ENCODE measurements at regions not wholly inside any gene's neighbourhood (a gene's known extent, or its start where the extent isn't known, plus 50 kb on each side); places are given as distances from the start of the nearest gene placed in this dataset.

DNA sequence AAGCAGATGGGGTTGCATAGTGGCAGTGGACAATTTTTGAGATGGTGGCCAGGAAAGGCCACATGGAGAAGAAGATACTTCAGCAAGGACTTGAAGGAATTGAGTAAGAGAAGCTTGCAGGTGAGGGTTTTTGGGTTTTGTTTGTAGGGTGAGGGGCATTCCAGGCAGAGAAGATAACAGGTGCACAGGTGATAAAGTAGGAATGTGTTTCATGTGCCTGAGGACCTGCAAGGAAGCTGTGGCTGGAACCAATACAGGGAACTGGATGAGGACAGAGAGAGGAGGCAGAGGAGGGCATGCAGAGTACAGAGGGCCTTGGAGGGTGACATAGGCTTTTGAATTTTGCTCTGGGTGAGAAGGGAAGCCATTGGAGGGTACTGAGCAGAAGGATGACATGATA lies 314.5 kb downstream of the KLF12 start (continued):
- TF ChIP-seq, protein P1, sequence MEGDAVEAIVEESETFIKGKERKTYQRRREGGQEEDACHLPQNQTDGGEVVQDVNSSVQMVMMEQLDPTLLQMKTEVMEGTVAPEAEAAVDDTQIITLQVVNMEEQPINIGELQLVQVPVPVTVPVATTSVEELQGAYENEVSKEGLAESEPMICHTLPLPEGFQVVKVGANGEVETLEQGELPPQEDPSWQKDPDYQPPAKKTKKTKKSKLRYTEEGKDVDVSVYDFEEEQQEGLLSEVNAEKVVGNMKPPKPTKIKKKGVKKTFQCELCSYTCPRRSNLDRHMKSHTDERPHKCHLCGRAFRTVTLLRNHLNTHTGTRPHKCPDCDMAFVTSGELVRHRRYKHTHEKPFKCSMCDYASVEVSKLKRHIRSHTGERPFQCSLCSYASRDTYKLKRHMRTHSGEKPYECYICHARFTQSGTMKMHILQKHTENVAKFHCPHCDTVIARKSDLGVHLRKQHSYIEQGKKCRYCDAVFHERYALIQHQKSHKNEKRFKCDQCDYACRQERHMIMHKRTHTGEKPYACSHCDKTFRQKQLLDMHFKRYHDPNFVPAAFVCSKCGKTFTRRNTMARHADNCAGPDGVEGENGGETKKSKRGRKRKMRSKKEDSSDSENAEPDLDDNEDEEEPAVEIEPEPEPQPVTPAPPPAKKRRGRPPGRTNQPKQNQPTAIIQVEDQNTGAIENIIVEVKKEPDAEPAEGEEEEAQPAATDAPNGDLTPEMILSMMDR (IDR thresholded peaks at IDR 0.05 in 2 of 3, conservative IDR thresholded peaks at IDR 0.05 in 1 of 3; ENCODE audit: borderline replicate concordance in 1 of 3, insufficient read depth in 1 of 3, low read depth in 2 of 3, low read length in 2 of 3): no peak
- TF ChIP-seq ELF1 (IDR thresholded peaks at IDR 0.05; ENCODE audit: borderline replicate concordance, low read depth) (no peak), FOSL1 (IDR thresholded peaks at IDR 0.05; ENCODE audit: low read depth) (no peak), YY1 (IDR thresholded peaks at IDR 0.05; ENCODE audit: extremely low read depth, insufficient replicate concordance, low read depth, low read length) (no peak), ZFX (IDR thresholded peaks at IDR 0.05) (no peak), ZNF274 (IDR thresholded peaks at IDR 0.05; ENCODE audit: low read depth, low read length) (no peak), CEBPB (IDR thresholded peaks at IDR 0.05; ENCODE audit: low read depth) (no peak)
- TF ChIP-seq, protein P2, sequence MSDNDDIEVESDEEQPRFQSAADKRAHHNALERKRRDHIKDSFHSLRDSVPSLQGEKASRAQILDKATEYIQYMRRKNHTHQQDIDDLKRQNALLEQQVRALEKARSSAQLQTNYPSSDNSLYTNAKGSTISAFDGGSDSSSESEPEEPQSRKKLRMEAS (IDR thresholded peaks at IDR 0.05): no peak
- TF ChIP-seq, protein P3, sequence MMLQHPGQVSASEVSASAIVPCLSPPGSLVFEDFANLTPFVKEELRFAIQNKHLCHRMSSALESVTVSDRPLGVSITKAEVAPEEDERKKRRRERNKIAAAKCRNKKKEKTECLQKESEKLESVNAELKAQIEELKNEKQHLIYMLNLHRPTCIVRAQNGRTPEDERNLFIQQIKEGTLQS (IDR thresholded peaks at IDR 0.05): no peak

DNA sequence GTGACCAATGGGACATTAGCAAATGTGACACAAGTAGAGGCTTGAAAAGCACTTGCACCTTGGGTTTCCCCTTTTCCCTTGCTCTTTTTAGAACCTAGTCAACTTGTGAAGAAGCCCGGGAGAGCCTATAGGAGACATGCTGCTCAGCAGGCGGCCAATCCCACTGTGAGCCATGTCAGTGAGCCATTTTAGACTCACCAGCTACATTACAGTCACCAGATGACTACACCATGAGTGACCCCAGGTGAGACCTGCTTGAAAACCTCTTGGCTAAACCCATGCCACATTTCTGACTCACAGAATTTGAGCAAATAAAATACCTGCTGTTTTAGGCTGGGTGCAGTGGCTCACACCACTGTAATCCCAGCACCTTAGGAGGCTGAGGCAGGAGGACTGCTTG lies 317.5 kb downstream of the KLF12 start:
- peak; percentile 2 for DNase-seq (ENCODE audit: low read depth, low spot score)
- Histone ChIP-seq H3K9me2 (ENCODE audit: insufficient read depth) (no peaks in the 10 kb centered on the region), H3K9ac (ENCODE audit: low read length) (no peak overlapping the region), H2AFZ (ENCODE audit: low read depth, low read length, poor library complexity, severe bottlenecking) (no peak overlapping the region), H3K36me3 (ENCODE audit: control insufficient read depth in 1 of 2, insufficient read depth in 2 of 2, low read length in 2 of 2) (no peaks in the 10 kb centered on the region), H3K4me3 (replicated peaks in 1 of 2; ENCODE audit: low read depth in 1 of 2, low read length in 2 of 2) (no peak overlapping the region), H3K79me2 (ENCODE audit: insufficient read depth, low read length) (no peaks in the 10 kb centered on the region), H4K20me1 (ENCODE audit: insufficient read depth) (no peaks in the 10 kb centered on the region; the same call in 1 of the 2 replicates), H3K4me1 (ENCODE audit: control insufficient read depth in 1 of 2, insufficient read depth in 2 of 2, low read length in 2 of 2) (peaks cover 0 to 5% of the 10 kb centered on the region in 2 experiments; a peak in 1 of 4 replicates), H3K27me3 (ENCODE audit: insufficient read depth, low read length) (no peaks in the 10 kb centered on the region), H3K4me2 (ENCODE audit: low read length) (no peak overlapping the region), H3K9me3 (ENCODE audit: control insufficient read depth in 1 of 2, insufficient read depth in 1 of 2, low read depth in 1 of 2, low read length in 2 of 2) (no peaks in the 10 kb centered on the region), H3K27ac (ENCODE audit: low read depth, low read length) (no peak overlapping the region)
- no peak for ATAC-seq
- intact Hi-C loops (cut with micrococcal nuclease): no loop called here
- ChIA-PET RAD21 (ENCODE audit: low non-redundant PET in 1 of 2, low total read pairs in 2 of 2, uncharacterized antibody in 2 of 2, unreplicated experiment in 2 of 2) (no interaction called here), CTCF (no interaction called here), POLR2A (no interaction called here)
- no TSS peak for BruUV-seq (replicated peaks)
- TF ChIP-seq CBX3 (IDR thresholded peaks at IDR 0.05; ENCODE audit: low read depth) (no peak), RAD21 (IDR thresholded peaks at IDR 0.05; ENCODE audit: low read depth) (no peak), FOSL1 (IDR thresholded peaks at IDR 0.05; ENCODE audit: low read depth) (no peak), ELF1 (IDR thresholded peaks at IDR 0.05; ENCODE audit: borderline replicate concordance, low read depth) (no peak), EGR1 (IDR thresholded peaks at IDR 0.05; ENCODE audit: low read depth) (no peak), YY1 (IDR thresholded peaks at IDR 0.05; ENCODE audit: extremely low read depth, insufficient replicate concordance, low read depth, low read length) (no peak), EZH2phosphoT487 (IDR thresholded peaks at IDR 0.05; ENCODE audit: borderline replicate concordance) (no peak), POLR2A (IDR thresholded peaks at IDR 0.05; ENCODE audit: borderline replicate concordance, extremely low read depth, insufficient read depth, insufficient read length) (no peak), ZNF274 (IDR thresholded peaks at IDR 0.05; ENCODE audit: low read depth, low read length) (no peak), JUND (IDR thresholded peaks at IDR 0.05) (no peak), SP1 (IDR thresholded peaks at IDR 0.05; ENCODE audit: low read depth) (no peak), ZFX (IDR thresholded peaks at IDR 0.05) (no peak), EZH2 (IDR thresholded peaks at IDR 0.05) (no peak), POLR2AphosphoS5 (IDR thresholded peaks at IDR 0.05; ENCODE audit: low read depth, low read length) (no peak)
- TF ChIP-seq, protein P2 (IDR thresholded peaks at IDR 0.05): no peak
- TF ChIP-seq, protein P3 (IDR thresholded peaks at IDR 0.05): no peak
- TF ChIP-seq, protein P1 (IDR thresholded peaks at IDR 0.05 in 2 of 3, conservative IDR thresholded peaks at IDR 0.05 in 1 of 3; ENCODE audit: borderline replicate concordance in 1 of 3, insufficient read depth in 1 of 3, low read depth in 2 of 3, low read length in 2 of 3): no peak

All from HCT116 (cell line).